Astrocyte of the cerebellum (primary cell): ENCODE measurements at regions not wholly inside any gene's neighbourhood (a gene's known extent, or its start where the extent isn't known, plus 50 kb on each side); places are given as distances from the start of the nearest gene placed in this dataset.

Source experiments
- DNase-seq: peaks from one replicate; pipeline ENCODE4 v3.0.0-alpha.2; 2011; ENCODE audit warnings: low read depth
- H3K4me3 ChIP-seq: 2 replicates; pipeline ENCODE4 v1.5.1; 2011; ENCODE audit warnings: mild to moderate bottlenecking, low read depth, low read length, moderate library complexity
- in situ Hi-C: cut with HindIII; loops from 2 replicates; pipeline ENCODE4 v1.10.0; 2017; ENCODE audit warnings: low sequenced_read_pairs
- TF ChIP-seq, protein P1 (sequence below): IDR thresholded peaks from 2 replicates; pipeline ENCODE4 v1.5.1; 2012; ENCODE audit warnings: low read length, low read depth, moderate library complexity, mild to moderate bottlenecking; ENCODE audit errors: missing control alignments

DNA sequence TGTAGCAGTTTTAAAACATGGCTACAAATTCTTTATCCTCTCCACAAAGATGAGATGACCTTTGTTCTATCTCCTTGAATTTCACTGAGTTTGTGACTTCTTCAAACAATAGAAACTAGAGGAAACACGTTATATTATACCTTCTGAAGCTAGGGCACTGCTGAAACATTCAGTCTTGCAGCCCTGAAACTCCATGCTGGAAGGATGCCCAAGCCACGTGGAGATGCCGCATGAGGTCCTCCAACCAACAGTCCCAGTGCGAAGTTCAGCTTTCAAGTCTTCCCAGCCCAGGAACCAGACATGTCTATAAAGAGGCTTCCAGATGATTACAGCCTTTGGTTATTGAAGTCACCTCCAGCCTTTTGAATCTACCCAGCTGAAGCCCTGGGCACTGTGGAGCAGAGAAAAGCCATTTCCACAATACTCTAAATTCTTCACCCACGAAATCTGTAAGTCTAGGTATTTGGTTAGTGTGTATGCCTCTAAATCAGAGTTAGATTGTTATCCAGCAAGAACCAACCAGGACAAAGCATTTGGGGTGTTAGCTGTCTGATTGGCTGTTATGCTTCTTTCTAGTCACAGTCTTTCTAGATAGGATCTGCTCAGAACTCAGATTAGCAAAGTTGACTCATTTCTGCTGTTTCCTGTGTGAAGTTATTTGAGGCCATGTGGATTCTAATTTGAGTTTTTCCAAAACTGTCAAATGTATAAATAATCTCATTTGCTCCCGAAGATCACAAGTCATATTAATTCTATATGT, 186.5 kb upstream of the TMEM72 start:
- TF ChIP-seq, protein P1, sequence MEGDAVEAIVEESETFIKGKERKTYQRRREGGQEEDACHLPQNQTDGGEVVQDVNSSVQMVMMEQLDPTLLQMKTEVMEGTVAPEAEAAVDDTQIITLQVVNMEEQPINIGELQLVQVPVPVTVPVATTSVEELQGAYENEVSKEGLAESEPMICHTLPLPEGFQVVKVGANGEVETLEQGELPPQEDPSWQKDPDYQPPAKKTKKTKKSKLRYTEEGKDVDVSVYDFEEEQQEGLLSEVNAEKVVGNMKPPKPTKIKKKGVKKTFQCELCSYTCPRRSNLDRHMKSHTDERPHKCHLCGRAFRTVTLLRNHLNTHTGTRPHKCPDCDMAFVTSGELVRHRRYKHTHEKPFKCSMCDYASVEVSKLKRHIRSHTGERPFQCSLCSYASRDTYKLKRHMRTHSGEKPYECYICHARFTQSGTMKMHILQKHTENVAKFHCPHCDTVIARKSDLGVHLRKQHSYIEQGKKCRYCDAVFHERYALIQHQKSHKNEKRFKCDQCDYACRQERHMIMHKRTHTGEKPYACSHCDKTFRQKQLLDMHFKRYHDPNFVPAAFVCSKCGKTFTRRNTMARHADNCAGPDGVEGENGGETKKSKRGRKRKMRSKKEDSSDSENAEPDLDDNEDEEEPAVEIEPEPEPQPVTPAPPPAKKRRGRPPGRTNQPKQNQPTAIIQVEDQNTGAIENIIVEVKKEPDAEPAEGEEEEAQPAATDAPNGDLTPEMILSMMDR, result no peak
- H3K4me3 ChIP-seq, result no peak overlapping the region
- DNase-seq, result no peak
- in situ Hi-C loops, result no loop called here

GRCh38 chr10:44725404-44725803, 185.7 kb upstream of the TMEM72 start:
- H3K4me3 ChIP-seq, result no peak overlapping the region
- no peak for DNase-seq
- in situ Hi-C loops, result no loop called here
- TF ChIP-seq, protein P1, result no peak

DNA sequence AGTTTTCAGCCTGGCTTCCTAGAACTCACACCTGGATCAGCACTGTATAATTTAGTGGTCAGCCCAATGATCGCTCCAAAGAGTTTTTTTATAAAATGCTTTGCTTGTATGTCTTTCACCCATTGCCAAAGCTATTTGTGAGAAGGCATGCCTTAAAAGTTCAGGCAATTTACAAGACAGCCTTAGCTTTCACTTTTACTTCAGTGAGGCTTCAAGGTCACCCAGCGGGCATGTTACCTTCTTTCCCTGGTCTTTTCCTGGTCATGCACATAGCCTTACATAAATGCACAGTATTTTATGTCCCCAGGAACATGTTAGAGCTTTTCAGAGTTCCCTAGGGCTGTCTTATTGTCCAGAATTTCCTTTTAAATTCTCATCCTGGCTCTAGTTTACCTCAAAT, 179.9 kb upstream of the TMEM72 start:
- TF ChIP-seq, protein P1, result no peak
- in situ Hi-C loops, result no loop called here
- DNase-seq, result no peak
- H3K4me3 ChIP-seq, result no peak overlapping the region

GRCh38 chr10:44733501-44734488, 177.3 kb upstream of the TMEM72 start:
- in situ Hi-C loops, result no loop called here
- H3K4me3 ChIP-seq, result no peak overlapping the region
- no peak for DNase-seq
- TF ChIP-seq, protein P1, result peak; percentile 50

- H3K4me3 ChIP-seq, result no peak overlapping the region
- no peak for DNase-seq
- in situ Hi-C loops, result no loop called here
- TF ChIP-seq, protein P1, result no peak
These were observed 168.9 kb upstream of the TMEM72 start for GRCh38 chr10:44742248-44742647.

- in situ Hi-C loops, result no loop called here
- TF ChIP-seq, protein P1, result no peak
- no peak for DNase-seq
- H3K4me3 ChIP-seq, result no peak overlapping the region
These were observed 167.6 kb upstream of the TMEM72 start for GRCh38 chr10:44743535-44743934.
